CD4-positive, alpha-beta T cell (primary cell): ENCODE measurements at regions not wholly inside any gene's neighbourhood (a gene's known extent, or its start where the extent isn't known, plus 50 kb on each side); places are given as distances from the start of the nearest gene placed in this dataset.

Experiments used
- ATAC-seq: fragments of 200-7000 bp; cut with Tn5 transposase; one replicate; pipeline ENCODE4 v1.10.0; 2022; ENCODE audit warnings: mild to moderate bottlenecking; ENCODE audit not compliant: poor library complexity
- CTCF ChIA-PET: fragments of 350-600 bp; sonication (Branson Sonifier 250); formaldehyde crosslinking; loops from one replicate; lab custom pipeline; 2021; ENCODE audit warnings: antibody characterized with exemption, inconsistent platforms; lab: Charles Lee
- POLR2A ChIA-PET: fragments of 350-600 bp; sonication (Branson Sonifier 250); formaldehyde crosslinking; loops from one replicate; lab custom pipeline; 2021; ENCODE audit warnings: antibody characterized with exemption, inconsistent platforms; lab: Charles Lee
- DNase-seq, 14 experiments: peaks; one replicate each; pipeline ENCODE4 v3.0.0-alpha.2; 2013 to 2020; ENCODE audit warnings: mixed read lengths in 2 of 14
- H3K27ac ChIP-seq, 2 donors: one replicate each; pipeline versions ENCODE4 v1.5.1 to v1.7.0; 2013; ENCODE audit warnings: low read length in 2 of 2, low read depth in 1 of 2, mild to moderate bottlenecking in 1 of 2
- H3K27me3 ChIP-seq, 2 experiments: 1 replicate in 1 of 2; 2 replicates in 1 of 2; pipeline versions ENCODE4 v1.6.1 to v1.7.0; 2013; ENCODE audit warnings: low read length in 2 of 2, control low read depth in 1 of 2, mild to moderate bottlenecking in 1 of 2, moderate library complexity in 1 of 2; ENCODE audit not compliant: insufficient read depth in 2 of 2, control insufficient read depth in 1 of 2
- H3K36me3 ChIP-seq: one replicate; pipeline ENCODE4 v1.6.1; 2013; ENCODE audit warnings: low read length, control low read depth; ENCODE audit not compliant: insufficient read depth
- H3K4me1 ChIP-seq: one replicate; pipeline ENCODE4 v1.6.1; 2013; ENCODE audit warnings: low read length, control low read depth; ENCODE audit not compliant: insufficient read depth
- H3K4me3 ChIP-seq: one replicate; pipeline ENCODE4 v1.5.1; 2013; ENCODE audit warnings: mild to moderate bottlenecking, low read length, moderate library complexity
- H3K9me3 ChIP-seq, 2 experiments: 1 replicate in 1 of 2; 2 replicates in 1 of 2; pipeline versions ENCODE4 v1.6.1 to v1.7.0; 2013; ENCODE audit warnings: low read length in 2 of 2, mild to moderate bottlenecking in 2 of 2, control low read depth in 1 of 2, moderate library complexity in 1 of 2; ENCODE audit not compliant: control insufficient read depth in 1 of 2, insufficient read depth in 1 of 2
- H3K27ac Mint-ChIP-seq: one replicate; pipeline ENCODE4 v1.8.0; 2020; ENCODE audit warnings: mixed read lengths
- H3K27me3 Mint-ChIP-seq: one replicate; pipeline ENCODE4 v1.8.0; 2021; ENCODE audit warnings: mixed read lengths
- H3K36me3 Mint-ChIP-seq: one replicate; pipeline ENCODE4 v1.8.0; 2021; ENCODE audit warnings: low read depth, mixed read lengths
- H3K4me1 Mint-ChIP-seq: one replicate; pipeline ENCODE4 v1.8.0; 2021; ENCODE audit warnings: low read depth, mixed read lengths
- H3K4me3 Mint-ChIP-seq: one replicate; pipeline ENCODE4 v1.8.0; 2020; ENCODE audit warnings: mild to moderate bottlenecking, mixed read lengths
- H3K9me3 Mint-ChIP-seq: one replicate; pipeline ENCODE4 v1.8.0; 2020; ENCODE audit warnings: mixed read lengths
- CTCF ChIP-seq: fragments of 200-600 bp; IDR thresholded peaks from one replicate; pipeline ENCODE4 v1.8.0; 2022; ENCODE audit warnings: antibody characterized with exemption, mild to moderate bottlenecking
- intact Hi-C, 2 experiments: fragments of 100-400 bp; cut with DNase I in 1 of 2; cut with micrococcal nuclease in 1 of 2; formaldehyde crosslinking; loops; one replicate each; pipeline versions ENCODE4 v1.15.1 to v1.9.0; 2023 to 2025; cut with DNase I, micrococcal nuclease

- Histone ChIP-seq H3K9me3 (peaks cover 0 to 11% of the 10 kb centered on the region in 2 experiments), H3K27ac (no peak overlapping the region), H3K4me1 (no peaks in the 10 kb centered on the region), H3K4me3 (no peak overlapping the region), H3K27me3 (no peaks in the 10 kb centered on the region), H3K36me3 (no peaks in the 10 kb centered on the region)
- ATAC-seq = no peak
- Mint-ChIP-seq H3K4me3 (no peak overlapping the region), H3K27ac (no peak overlapping the region), H3K4me1 (no peaks in the 10 kb centered on the region), H3K9me3 (peaks cover 17% of the 10 kb centered on the region), H3K27me3 (peaks cover 7% of the 10 kb centered on the region), H3K36me3 (no peaks in the 10 kb centered on the region)
- TF ChIP-seq CTCF = no peak
- no peak for DNase-seq
- ChIA-PET CTCF (no interaction called here), POLR2A (no interaction called here)
- intact Hi-C loops = no loop called here
Measured at GRCh38 chr20:23217023-23217422, 130.9 kb upstream of the CD93 start.

- DNase-seq (no peak), ATAC-seq (no peak)
- Histone ChIP-seq H3K4me1 (no peaks in the 10 kb centered on the region), H3K27ac (no peak overlapping the region), H3K9me3 (no peaks in the 10 kb centered on the region), H3K27me3 (no peaks in the 10 kb centered on the region), H3K4me3 (no peak overlapping the region), H3K36me3 (no peaks in the 10 kb centered on the region)
- Mint-ChIP-seq H3K4me1 (no peaks in the 10 kb centered on the region), H3K36me3 (no peaks in the 10 kb centered on the region), H3K27me3 (peaks cover 4% of the 10 kb centered on the region), H3K4me3 (no peak overlapping the region), H3K27ac (no peak overlapping the region), H3K9me3 (peaks cover 13% of the 10 kb centered on the region)
- TF ChIP-seq CTCF = no peak
- POLR2A ChIA-PET = no interaction called here
- intact Hi-C loops = no loop called here
- CTCF ChIA-PET = no interaction called here
Measured at GRCh38 chr20:23215344-23215995, 129.3 kb upstream of the CD93 start.

- intact Hi-C loops = no loop called here
- Histone ChIP-seq H3K4me1 (no peaks in the 10 kb centered on the region), H3K27ac (no peak overlapping the region), H3K9me3 (no peaks in the 10 kb centered on the region), H3K27me3 (no peaks in the 10 kb centered on the region), H3K4me3 (no peak overlapping the region), H3K36me3 (no peaks in the 10 kb centered on the region)
- no peak for TF ChIP-seq CTCF
- POLR2A ChIA-PET = no interaction called here
- no peak for DNase-seq
- Mint-ChIP-seq H3K36me3 (no peaks in the 10 kb centered on the region), H3K4me1 (no peaks in the 10 kb centered on the region), H3K9me3 (peaks cover 11% of the 10 kb centered on the region), H3K4me3 (no peak overlapping the region), H3K27ac (no peak overlapping the region), H3K27me3 (peaks cover 4% of the 10 kb centered on the region)
- CTCF ChIA-PET = no interaction called here
- ATAC-seq = no peak
Measured at GRCh38 chr20:23214903-23215302, 128.8 kb upstream of the CD93 start.
